ENCODE measurements at regions not wholly inside any gene's neighbourhood (a gene's known extent, or its start where the extent isn't known, plus 50 kb on each side); places are given as distances from the start of the nearest gene placed in this dataset.

GRCh38 chr2:198308368-198308767 lies 504.0 kb downstream of the PLCL1 start:
- ATAC-seq (no peak), DNase-seq (ENCODE audit: low spot score) (no peak)
- CTCF ChIA-PET: no interaction called here
- no peak for TF ChIP-seq CREM (CRISPR knock-in tag; IDR thresholded peaks at IDR 0.05)
- no peak for TF ChIP-seq ZNF532 (CRISPR knock-in tag; IDR thresholded peaks at IDR 0.05; ENCODE audit: borderline replicate concordance)
- no peak for TF ChIP-seq RORB (CRISPR knock-in tag; IDR thresholded peaks at IDR 0.05)
- no peak for TF ChIP-seq ATF6 (CRISPR knock-in tag; IDR thresholded peaks at IDR 0.05)
- no peak for TF ChIP-seq JAZF1 (CRISPR knock-in tag; IDR thresholded peaks at IDR 0.05)
- TF ChIP-seq TP53 (CRISPR knock-in tag; IDR thresholded peaks at IDR 0.05): no peak
- no peak for TF ChIP-seq MXD4 (CRISPR knock-in tag; IDR thresholded peaks at IDR 0.05; ENCODE audit: borderline replicate concordance)
- no peak for TF ChIP-seq ZBTB21 (CRISPR knock-in tag; IDR thresholded peaks at IDR 0.05; ENCODE audit: borderline replicate concordance)
- TF ChIP-seq GRHL2 (CRISPR knock-in tag; IDR thresholded peaks at IDR 0.05; ENCODE audit: insufficient replicate concordance, severe bottlenecking): no peak
- TF ChIP-seq SOX15 (CRISPR knock-in tag; IDR thresholded peaks at IDR 0.05): no peak
- TF ChIP-seq ZNF263 (CRISPR knock-in tag; IDR thresholded peaks at IDR 0.05; ENCODE audit: low read depth): no peak
- no peak for TF ChIP-seq ZNF138 (CRISPR knock-in tag; conservative IDR thresholded peaks at IDR 0.05)
- no peak for TF ChIP-seq ZNF281 (CRISPR knock-in tag; IDR thresholded peaks at IDR 0.05)
- no peak for TF ChIP-seq MAX (CRISPR knock-in tag; IDR thresholded peaks at IDR 0.05)
- no peak for TF ChIP-seq CREB1 (CRISPR knock-in tag; IDR thresholded peaks at IDR 0.05)
- no peak for TF ChIP-seq E2F1 (CRISPR knock-in tag; IDR thresholded peaks at IDR 0.05)
- no peak for TF ChIP-seq ZNF671 (CRISPR knock-in tag; IDR thresholded peaks at IDR 0.05)
- no peak for TF ChIP-seq NR1H2 (CRISPR knock-in tag; IDR thresholded peaks at IDR 0.05)
- TF ChIP-seq IRF2 (CRISPR knock-in tag; IDR thresholded peaks at IDR 0.05; ENCODE audit: borderline replicate concordance, low read depth): no peak
- no peak for TF ChIP-seq NR2C2 (CRISPR knock-in tag; IDR thresholded peaks at IDR 0.05)
- POLR2A ChIA-PET: no interaction called here
- Mint-ChIP-seq H3K4me3 (no peak overlapping the region), H3K36me3 (no peaks in the 10 kb centered on the region), H3K9me3 (peaks cover 3% of the 10 kb centered on the region), H3K4me1 (peaks cover 16% of the 10 kb centered on the region), H3K27ac (no peak overlapping the region), H3K27me3 (ENCODE audit: low read depth) (no peaks in the 10 kb centered on the region)

Measured in WTC11 (cell line).